Neural progenitor cell (in vitro differentiated cells): ENCODE measurements at regions not wholly inside any gene's neighbourhood (a gene's known extent, or its start where the extent isn't known, plus 50 kb on each side); places are given as distances from the start of the nearest gene placed in this dataset.

Source experiments
- DNase-seq: peaks from one replicate; pipeline ENCODE4 v3.0.0-alpha.2; 2016; ENCODE audit warnings: low spot score
- H2AFZ ChIP-seq: fragments of 200-600 bp; sonication (generic); replicated peaks from 2 replicates; pipeline ENCODE4 v1.6.1; 2016; ENCODE audit warnings: antibody characterized with exemption
- H3F3A ChIP-seq: fragments of 200-600 bp; sonication (generic); 2 replicates; pipeline ENCODE4 v1.6.1; 2016; ENCODE audit warnings: antibody characterized with exemption, low read depth
- H3K27ac ChIP-seq: fragments of 200-600 bp; sonication (generic); 2 replicates; pipeline ENCODE4 v1.5.1; 2016; ENCODE audit warnings: mild to moderate bottlenecking
- H3K27me3 ChIP-seq: fragments of 200-600 bp; sonication (generic); 2 replicates; pipeline ENCODE4 v1.6.1; 2016; ENCODE audit warnings: mild to moderate bottlenecking, moderate library complexity
- H3K36me3 ChIP-seq: fragments of 200-600 bp; sonication (generic); 2 replicates; pipeline ENCODE4 v1.5.1; 2016
- H3K4me1 ChIP-seq: fragments of 200-600 bp; sonication (generic); 2 replicates; pipeline ENCODE4 v1.6.1; 2016; ENCODE audit warnings: mixed run types
- H3K4me2 ChIP-seq: fragments of 200-600 bp; sonication (generic); 2 replicates; pipeline ENCODE4 v1.6.1; 2016
- H3K4me3 ChIP-seq: fragments of 200-600 bp; sonication (generic); 2 replicates; pipeline ENCODE4 v1.5.1; 2016
- H3K79me2 ChIP-seq: fragments of 200-600 bp; sonication (generic); 2 replicates; pipeline ENCODE4 v1.6.1; 2016; ENCODE audit warnings: low read depth
- H3K9ac ChIP-seq: fragments of 200-600 bp; sonication (generic); 2 replicates; pipeline ENCODE4 v1.6.1; 2016
- H3K9me3 ChIP-seq: fragments of 200-600 bp; sonication (generic); 2 replicates; pipeline ENCODE4 v1.5.1; 2016; ENCODE audit warnings: low read depth
- H4K20me1 ChIP-seq: fragments of 200-600 bp; sonication (generic); 2 replicates; pipeline ENCODE4 v1.6.1; 2016; ENCODE audit warnings: low read depth
- H3K27ac Mint-ChIP-seq: 3 replicates; pipeline ENCODE4 v1.8.0; 2021; ENCODE audit warnings: mixed read lengths
- H3K27me3 Mint-ChIP-seq: 2 replicates; pipeline ENCODE4 v1.8.0; 2022; ENCODE audit warnings: low read depth, mild to moderate bottlenecking, inconsistent platforms, moderate library complexity, mixed read lengths; ENCODE audit not compliant: insufficient read depth
- H3K36me3 Mint-ChIP-seq: 3 replicates; pipeline ENCODE4 v1.8.0; 2021; ENCODE audit warnings: mixed read lengths
- H3K4me1 Mint-ChIP-seq: 3 replicates; pipeline ENCODE4 v1.8.0; 2021; ENCODE audit warnings: mixed read lengths
- H3K4me3 Mint-ChIP-seq: 3 replicates; pipeline ENCODE4 v1.8.0; 2021; ENCODE audit warnings: mild to moderate bottlenecking, moderate library complexity, mixed read lengths
- H3K9me3 Mint-ChIP-seq: 3 replicates; pipeline ENCODE4 v1.8.0; 2020; ENCODE audit warnings: mixed read lengths
- CTCF ChIP-seq: fragments of 200-600 bp; sonication (generic); IDR thresholded peaks from 2 replicates; pipeline ENCODE4 v1.5.1; 2017; ENCODE audit warnings: antibody characterized with exemption, mild to moderate bottlenecking
- EZH2 ChIP-seq: fragments of 200-600 bp; sonication (generic); IDR thresholded peaks from 2 replicates; pipeline ENCODE4 v1.6.1; 2017; ENCODE audit warnings: antibody characterized with exemption, mild to moderate bottlenecking, moderate library complexity
- EZH2phosphoT487 ChIP-seq: fragments of 200-600 bp; sonication (generic); IDR thresholded peaks from 2 replicates; pipeline ENCODE4 v1.6.1; 2017; ENCODE audit warnings: antibody characterized with exemption

- Mint-ChIP-seq H3K27me3 (peaks cover 3% of the 10 kb centered on the region), H3K9me3 (peaks cover 6% of the 10 kb centered on the region)
Measured at GRCh38 chr21:24076179-24076578, 1531.1 kb downstream of the MRPL39 start.

GRCh38 chr21:24055696-24056095 is 1551.6 kb downstream of the MRPL39 start:
- Mint-ChIP-seq H3K4me3 (no peak overlapping the region), H3K4me1 (no peaks in the 10 kb centered on the region), H3K9me3 (no peaks in the 10 kb centered on the region), H3K27me3 (no peaks in the 10 kb centered on the region), H3K27ac (no peak overlapping the region), H3K36me3 (no peaks in the 10 kb centered on the region)
- no peaks in the 10 kb centered on the region for H3K4me1 ChIP-seq
- H3K79me2 ChIP-seq = no peaks in the 10 kb centered on the region
- no peak overlapping the region for H3K27ac ChIP-seq
- no peaks in the 10 kb centered on the region for H4K20me1 ChIP-seq
- H3K9me3 ChIP-seq = peaks cover 21% of the 10 kb centered on the region
- no peak overlapping the region for H3K4me3 ChIP-seq
- H3K4me2 ChIP-seq = no peak overlapping the region
- no peaks in the 10 kb centered on the region for H3F3A ChIP-seq
- TF ChIP-seq EZH2 (no peak), CTCF (no peak), EZH2phosphoT487 (no peak)
- no peaks in the 10 kb centered on the region for H3K27me3 ChIP-seq
- H2AFZ ChIP-seq = no peak overlapping the region
- H3K36me3 ChIP-seq = no peaks in the 10 kb centered on the region
- DNase-seq = no peak
- H3K9ac ChIP-seq = no peak overlapping the region

More at GRCh38 chr21:24076179-24076578, 1531.1 kb downstream of the MRPL39 start:
- no peak overlapping the region for H3K27ac ChIP-seq
- DNase-seq = no peak
- TF ChIP-seq CTCF (no peak), EZH2 (no peak), EZH2phosphoT487 (no peak)
- no peaks in the 10 kb centered on the region for H3K4me1 Mint-ChIP-seq
- H3K27me3 ChIP-seq = no peaks in the 10 kb centered on the region
- no peaks in the 10 kb centered on the region for H4K20me1 ChIP-seq
- no peaks in the 10 kb centered on the region for H3K36me3 ChIP-seq
- H3K79me2 ChIP-seq = no peaks in the 10 kb centered on the region
- H3K4me1 ChIP-seq = no peaks in the 10 kb centered on the region
- H3K9me3 ChIP-seq = peaks cover 10% of the 10 kb centered on the region
- no peak overlapping the region for H3K4me2 ChIP-seq
- no peak overlapping the region for H2AFZ ChIP-seq
- H3K4me3 Mint-ChIP-seq = no peak overlapping the region
- no peak overlapping the region for H3K4me3 ChIP-seq
- no peaks in the 10 kb centered on the region for H3F3A ChIP-seq
- no peak overlapping the region for H3K9ac ChIP-seq
- H3K36me3 Mint-ChIP-seq = no peaks in the 10 kb centered on the region
- no peak overlapping the region for H3K27ac Mint-ChIP-seq

GRCh38 chr21:24050231-24050630 is 1557.0 kb downstream of the MRPL39 start:
- DNase-seq = no peak
- no peaks in the 10 kb centered on the region for H3K36me3 ChIP-seq
- H3K9ac ChIP-seq = no peak overlapping the region
- no peak overlapping the region for H3K4me3 Mint-ChIP-seq
- no peaks in the 10 kb centered on the region for H4K20me1 ChIP-seq
- H3K36me3 Mint-ChIP-seq = no peaks in the 10 kb centered on the region
- H3K4me1 ChIP-seq = no peaks in the 10 kb centered on the region
- no peak overlapping the region for H3K27ac Mint-ChIP-seq
- H3F3A ChIP-seq = no peaks in the 10 kb centered on the region
- no peak overlapping the region for H3K27ac ChIP-seq
- H3K4me3 ChIP-seq = no peak overlapping the region
- TF ChIP-seq EZH2phosphoT487 (no peak), CTCF (no peak), EZH2 (no peak)
- H3K9me3 ChIP-seq = peaks cover 10% of the 10 kb centered on the region
- no peaks in the 10 kb centered on the region for H3K4me1 Mint-ChIP-seq
- no peaks in the 10 kb centered on the region for H3K79me2 ChIP-seq
- H3K27me3 ChIP-seq = no peaks in the 10 kb centered on the region
- H2AFZ ChIP-seq = no peak overlapping the region
- no peak overlapping the region for H3K4me2 ChIP-seq
- H3K27me3 Mint-ChIP-seq = no peaks in the 10 kb centered on the region
- no peaks in the 10 kb centered on the region for H3K9me3 Mint-ChIP-seq
